ENCODE measurements at regions not wholly inside any gene's neighbourhood (a gene's known extent, or its start where the extent isn't known, plus 50 kb on each side); places are given as distances from the start of the nearest gene placed in this dataset.
"Not testable (repeated sequence)": the region's sequence is repeated elsewhere in the genome, so short reads cannot be mapped to it uniquely, and the experiment has no call there.

DNA sequence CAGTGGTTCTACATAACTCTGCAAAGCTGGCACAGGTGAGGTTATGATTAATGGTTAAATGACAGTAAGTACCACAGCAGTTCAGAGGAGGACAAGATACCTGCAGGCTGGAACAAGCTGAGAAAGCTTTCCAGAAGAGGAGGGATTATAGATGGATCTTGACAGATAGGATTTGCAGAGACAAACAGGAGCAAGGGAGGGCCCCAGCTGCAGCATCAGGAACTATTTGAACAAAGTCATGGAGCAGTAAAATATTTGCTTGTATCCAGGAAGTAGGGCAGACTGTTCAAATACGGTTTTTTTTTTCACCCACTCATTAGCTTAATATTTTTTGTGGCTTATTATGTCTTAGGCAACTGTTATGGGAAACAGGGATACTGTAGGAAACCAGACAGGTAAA, 144.4 kb upstream of the MAN1A1 start (continued):
- peak; percentile 30; the same call in 1 of the 2 replicates for TF ChIP-seq RERE (CRISPR knock-in tag; IDR thresholded peaks at IDR 0.05; ENCODE audit: low read depth)
- no peak for TF ChIP-seq KLF16 (CRISPR knock-in tag; IDR thresholded peaks at IDR 0.05)
- no peak for TF ChIP-seq ZNF790 (CRISPR knock-in tag; IDR thresholded peaks at IDR 0.05; ENCODE audit: borderline replicate concordance)
- no peak for TF ChIP-seq SOX13 (IDR thresholded peaks at IDR 0.05)
- TF ChIP-seq SOX13 (CRISPR knock-in tag; conservative IDR thresholded peaks at IDR 0.05 in 1 of 2, IDR thresholded peaks at IDR 0.05 in 1 of 2) = peak in 1 of 2 experiments; percentile 60; a peak in 2 of 4 replicates
- no peak for TF ChIP-seq FOXM1 (CRISPR knock-in tag; IDR thresholded peaks at IDR 0.05)
- no peak for TF ChIP-seq ZBTB21 (CRISPR knock-in tag; IDR thresholded peaks at IDR 0.05)
- peak in 1 of 2 experiments; percentile 37; a peak in 1 of 4 replicates for TF ChIP-seq EP300 (IDR thresholded peaks at IDR 0.05; ENCODE audit: low read depth in 2 of 2, low read length in 2 of 2)
- TF ChIP-seq EP300 (CRISPR knock-in tag; IDR thresholded peaks at IDR 0.05; ENCODE audit: borderline replicate concordance) = no peak
- peak; percentile 51; the same call in 1 of the 2 replicates for TF ChIP-seq TFAP4 (IDR thresholded peaks at IDR 0.05; ENCODE audit: borderline replicate concordance, low read depth)
- TF ChIP-seq ZGPAT (CRISPR knock-in tag; IDR thresholded peaks at IDR 0.05) = peak; percentile 66

GRCh38 chr6:119491112-119491511, 141.6 kb upstream of the MAN1A1 start:
- H3K4me2 ChIP-seq (ENCODE audit: low read depth, low read length); H3K4me3 ChIP-seq (replicated peaks in 1 of 3; ENCODE audit: insufficient read depth in 1 of 3, low read depth in 2 of 3, low read length in 3 of 3); in situ Hi-C loops (cut with HindIII; ENCODE audit: extremely low pct_ligation_motif_present, low pct_unique_long_range_greater_than_20kb); H3K9ac ChIP-seq (ENCODE audit: insufficient read depth, low read depth, low read length); H3K79me2 ChIP-seq (ENCODE audit: insufficient read depth, low read length); DNase-seq (ENCODE audit: low spot score); intact Hi-C loops (cut with micrococcal nuclease; ENCODE audit: unreplicated experiment); H3K36me3 ChIP-seq (replicated peaks in 1 of 2; ENCODE audit: control insufficient read depth in 1 of 2, insufficient read depth in 2 of 2, low read length in 2 of 2); POLR2A ChIA-PET; ATAC-seq; H3K9me3 ChIP-seq (ENCODE audit: low read length); H4K20me1 ChIP-seq (ENCODE audit: insufficient read depth, low read length); H3K27ac ChIP-seq (ENCODE audit: extremely low read length, insufficient read depth, low read length); BruUV-seq (replicated peaks); FAIRE-seq; H2AFZ ChIP-seq (ENCODE audit: low read length); CTCF ChIA-PET (ENCODE audit: low intra/inter-chr PET ratio, low total read pairs); H3K27me3 ChIP-seq (ENCODE audit: control insufficient read depth in 1 of 2, insufficient read depth in 2 of 2, low read length in 2 of 2): not testable (repeated sequence)
- H3K4me1 ChIP-seq (ENCODE audit: insufficient read depth, low read length) = peaks cover 27% of the 10 kb centered on the region
- 63% methylated on average over 4 of the region's 4 CpGs for WGBS (ENCODE audit: low lambda C conversion rate)
